ENCODE measurements at regions not wholly inside any gene's neighbourhood (a gene's known extent, or its start where the extent isn't known, plus 50 kb on each side); places are given as distances from the start of the nearest gene placed in this dataset.

GRCh38 chr6:105967917-105968602 is 118.1 kb upstream of the PRDM1 start:
- TF ChIP-seq, protein P1, sequence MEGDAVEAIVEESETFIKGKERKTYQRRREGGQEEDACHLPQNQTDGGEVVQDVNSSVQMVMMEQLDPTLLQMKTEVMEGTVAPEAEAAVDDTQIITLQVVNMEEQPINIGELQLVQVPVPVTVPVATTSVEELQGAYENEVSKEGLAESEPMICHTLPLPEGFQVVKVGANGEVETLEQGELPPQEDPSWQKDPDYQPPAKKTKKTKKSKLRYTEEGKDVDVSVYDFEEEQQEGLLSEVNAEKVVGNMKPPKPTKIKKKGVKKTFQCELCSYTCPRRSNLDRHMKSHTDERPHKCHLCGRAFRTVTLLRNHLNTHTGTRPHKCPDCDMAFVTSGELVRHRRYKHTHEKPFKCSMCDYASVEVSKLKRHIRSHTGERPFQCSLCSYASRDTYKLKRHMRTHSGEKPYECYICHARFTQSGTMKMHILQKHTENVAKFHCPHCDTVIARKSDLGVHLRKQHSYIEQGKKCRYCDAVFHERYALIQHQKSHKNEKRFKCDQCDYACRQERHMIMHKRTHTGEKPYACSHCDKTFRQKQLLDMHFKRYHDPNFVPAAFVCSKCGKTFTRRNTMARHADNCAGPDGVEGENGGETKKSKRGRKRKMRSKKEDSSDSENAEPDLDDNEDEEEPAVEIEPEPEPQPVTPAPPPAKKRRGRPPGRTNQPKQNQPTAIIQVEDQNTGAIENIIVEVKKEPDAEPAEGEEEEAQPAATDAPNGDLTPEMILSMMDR (IDR thresholded peaks at IDR 0.05; ENCODE audit: extremely low read depth in 1 of 2, insufficient read depth in 1 of 2, low read depth in 1 of 2, low read length in 2 of 2), result no peak
- TF ChIP-seq MYC (IDR thresholded peaks at IDR 0.05; ENCODE audit: low read depth, low read length) (no peak), GATA2 (IDR thresholded peaks at IDR 0.05; ENCODE audit: insufficient read depth, insufficient read length, low read depth, low read length) (no peak), POLR2AphosphoS5 (IDR thresholded peaks at IDR 0.05; ENCODE audit: insufficient read depth, low read depth, low read length) (no peak), JUN (IDR thresholded peaks at IDR 0.05; ENCODE audit: borderline replicate concordance, insufficient read depth, insufficient read length, low read depth) (no peak), POLR2A (IDR thresholded peaks at IDR 0.05; ENCODE audit: low read depth, low read length) (no peak), EZH2 (IDR thresholded peaks at IDR 0.05; ENCODE audit: borderline replicate concordance, low read depth, low read length, severe bottlenecking) (no peak)
- TF ChIP-seq, protein P2, sequence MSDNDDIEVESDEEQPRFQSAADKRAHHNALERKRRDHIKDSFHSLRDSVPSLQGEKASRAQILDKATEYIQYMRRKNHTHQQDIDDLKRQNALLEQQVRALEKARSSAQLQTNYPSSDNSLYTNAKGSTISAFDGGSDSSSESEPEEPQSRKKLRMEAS (IDR thresholded peaks at IDR 0.05; ENCODE audit: insufficient read depth, insufficient read length), result no peak
